GM19035 (cell line): ENCODE measurements at regions not wholly inside any gene's neighbourhood (a gene's known extent, or its start where the extent isn't known, plus 50 kb on each side); places are given as distances from the start of the nearest gene placed in this dataset.

ENCODE experiments used
- ATAC-seq: cut with Tn5 transposase; IDR thresholded peaks from one replicate; pipeline ENCODE4 v1.9.1; 2021; ENCODE audit not compliant: unreplicated experiment

DNA sequence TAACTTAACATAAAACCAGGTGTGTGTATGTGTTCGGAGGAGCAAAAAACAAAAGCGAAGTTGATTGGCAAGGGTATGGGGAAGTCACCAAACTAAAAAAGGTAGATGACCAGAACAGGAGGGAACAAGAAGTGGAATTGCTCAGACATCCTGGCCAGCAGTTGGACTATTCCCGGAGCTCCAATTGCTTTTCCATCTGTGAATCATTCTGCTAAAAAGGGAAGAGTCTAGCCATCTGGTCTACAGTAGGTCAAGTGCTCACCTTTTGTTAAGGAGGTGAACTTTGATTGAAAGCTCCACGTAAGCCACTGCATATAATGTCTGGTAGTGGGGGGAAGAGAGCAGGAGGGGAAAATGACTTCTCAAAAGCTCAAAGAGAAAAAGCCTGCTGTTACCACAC, 50.0 kb upstream of the BET1 start:
- no peak for ATAC-seq

DNA sequence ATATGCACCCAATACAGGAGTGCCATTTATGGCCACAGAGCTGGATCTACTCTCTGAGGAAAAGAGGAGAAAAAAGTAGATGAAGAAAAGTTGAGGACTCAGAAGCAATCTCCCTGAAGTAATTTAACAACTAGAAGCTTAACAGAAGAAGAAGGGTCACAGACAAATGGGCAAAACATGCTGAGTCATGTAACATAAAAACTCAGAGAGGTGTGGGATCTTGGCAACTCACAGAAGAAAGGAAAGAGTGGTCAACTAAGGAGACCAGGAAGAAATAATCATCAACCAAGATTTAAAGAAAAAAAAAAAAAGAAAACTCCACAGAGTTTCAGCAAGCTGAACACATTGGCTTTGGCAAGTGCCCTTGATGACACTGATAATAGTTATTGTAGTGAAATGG, 51.8 kb upstream of the BET1 start:
- ATAC-seq = no peak

DNA sequence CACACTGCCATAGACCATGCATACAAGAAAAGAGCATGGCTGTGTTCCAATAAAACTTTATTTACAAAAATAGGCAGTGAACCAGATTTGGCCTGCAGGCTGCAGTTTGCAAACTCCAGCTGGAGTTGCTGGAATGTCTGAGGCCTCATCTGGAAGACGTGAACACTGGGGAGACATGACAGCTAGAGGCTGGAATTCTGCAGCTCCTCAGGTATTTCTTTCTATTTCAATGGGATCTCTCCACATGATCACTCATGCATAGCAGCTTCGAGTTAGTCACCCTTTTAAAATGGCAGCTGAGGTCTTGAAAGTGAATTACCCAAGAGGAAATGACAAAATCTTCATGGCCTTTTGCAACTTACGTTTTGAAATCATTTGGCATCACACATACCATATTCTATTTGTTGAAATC, 52.6 kb upstream of the BET1 start:
- no peak for ATAC-seq

DNA sequence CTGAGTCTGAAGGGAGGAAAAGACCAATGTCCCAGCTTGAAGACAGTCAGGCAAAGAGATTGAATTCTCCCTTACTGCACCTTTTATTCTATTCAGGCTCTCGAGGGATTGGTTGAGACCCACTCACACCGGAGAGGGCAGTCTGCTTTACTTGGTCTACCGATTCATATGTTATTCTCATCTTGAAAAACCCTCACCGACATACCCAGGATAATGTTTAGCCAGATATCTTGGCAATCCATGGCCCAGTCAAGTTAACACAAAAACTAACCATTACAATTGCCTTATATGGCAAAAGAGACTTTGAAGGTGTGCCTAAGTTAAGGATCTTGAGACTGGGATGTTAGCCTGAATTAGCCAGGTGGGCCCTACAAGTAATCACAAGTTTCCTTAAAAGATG, 53.8 kb upstream of the BET1 start:
- ATAC-seq = no peak

DNA sequence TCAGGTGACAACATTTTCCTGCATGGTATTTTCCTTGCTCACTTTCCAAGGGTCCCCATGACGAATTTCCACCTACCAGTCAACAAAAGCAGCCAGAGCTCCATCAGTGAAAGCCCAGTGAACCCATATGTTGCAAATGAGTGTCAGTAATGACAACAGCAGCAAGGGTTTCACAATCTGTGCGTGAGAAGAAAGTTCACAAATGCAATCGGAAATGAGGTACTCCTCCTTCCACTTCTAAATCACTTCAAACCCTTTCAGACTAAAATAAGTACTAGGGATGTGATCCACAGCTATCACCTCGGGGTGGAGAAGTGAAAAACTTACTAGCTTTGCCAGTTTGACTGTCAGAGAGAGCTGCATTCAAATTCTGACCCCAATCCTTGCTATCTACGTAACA, 55.6 kb upstream of the BET1 start:
- no peak for ATAC-seq

DNA sequence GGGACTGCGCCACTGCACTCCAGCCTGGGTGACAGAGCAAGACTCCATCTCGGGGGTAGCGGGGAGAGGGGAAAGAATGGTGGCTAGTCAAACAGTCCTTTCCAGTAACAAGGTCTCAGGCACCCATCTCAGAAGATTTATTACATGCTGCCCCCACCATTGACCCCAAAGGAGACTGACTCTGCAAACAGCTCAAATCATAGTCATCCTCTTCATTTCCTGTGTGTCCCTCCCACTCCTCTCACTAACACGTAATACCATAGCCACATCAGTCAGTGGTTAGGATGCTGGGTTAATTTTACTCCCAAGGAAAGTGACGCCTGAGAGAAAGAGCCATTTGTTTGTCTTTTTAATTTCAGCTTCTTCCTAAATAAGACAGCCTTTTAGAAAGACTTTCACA, 56.6 kb upstream of the BET1 start:
- ATAC-seq = no peak

DNA sequence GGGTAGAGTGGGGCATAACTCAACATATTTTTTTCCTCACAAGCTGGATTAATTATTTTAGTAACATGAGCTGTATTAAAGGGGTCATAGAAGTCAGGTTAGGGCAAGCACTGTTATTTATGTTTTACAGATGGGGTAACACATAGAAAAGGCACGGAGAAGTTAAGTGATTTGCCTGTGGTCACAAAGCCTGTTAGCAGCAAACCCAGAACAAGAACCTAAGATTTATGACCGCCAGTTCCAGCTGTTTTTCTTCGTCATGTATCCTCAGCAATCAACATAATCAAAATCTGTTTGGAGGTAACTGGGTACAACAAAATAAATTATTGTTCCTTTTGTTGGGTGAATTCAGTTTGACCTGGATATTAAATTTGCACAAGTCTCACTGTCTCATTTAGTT, 57.2 kb upstream of the BET1 start:
- ATAC-seq = no peak

DNA sequence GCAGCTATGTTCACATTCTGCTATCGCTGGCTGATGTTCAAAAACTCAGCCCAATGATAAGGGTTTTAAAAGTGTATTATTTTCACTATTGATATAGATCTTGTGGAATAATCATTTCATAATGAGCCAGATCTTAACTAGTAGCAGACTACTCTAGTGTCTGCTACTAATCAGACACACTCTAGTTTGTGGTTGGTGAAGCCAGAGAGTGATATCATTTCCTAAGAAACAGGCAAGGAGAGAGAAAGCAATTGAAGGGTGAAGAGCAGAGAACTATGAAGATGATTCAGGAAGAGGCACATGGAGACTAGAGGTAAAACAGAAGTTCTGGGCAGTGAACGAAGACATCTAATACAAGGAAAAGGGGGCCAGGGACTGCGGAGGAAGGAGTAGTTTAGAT, 58.2 kb upstream of the BET1 start:
- no peak for ATAC-seq

DNA sequence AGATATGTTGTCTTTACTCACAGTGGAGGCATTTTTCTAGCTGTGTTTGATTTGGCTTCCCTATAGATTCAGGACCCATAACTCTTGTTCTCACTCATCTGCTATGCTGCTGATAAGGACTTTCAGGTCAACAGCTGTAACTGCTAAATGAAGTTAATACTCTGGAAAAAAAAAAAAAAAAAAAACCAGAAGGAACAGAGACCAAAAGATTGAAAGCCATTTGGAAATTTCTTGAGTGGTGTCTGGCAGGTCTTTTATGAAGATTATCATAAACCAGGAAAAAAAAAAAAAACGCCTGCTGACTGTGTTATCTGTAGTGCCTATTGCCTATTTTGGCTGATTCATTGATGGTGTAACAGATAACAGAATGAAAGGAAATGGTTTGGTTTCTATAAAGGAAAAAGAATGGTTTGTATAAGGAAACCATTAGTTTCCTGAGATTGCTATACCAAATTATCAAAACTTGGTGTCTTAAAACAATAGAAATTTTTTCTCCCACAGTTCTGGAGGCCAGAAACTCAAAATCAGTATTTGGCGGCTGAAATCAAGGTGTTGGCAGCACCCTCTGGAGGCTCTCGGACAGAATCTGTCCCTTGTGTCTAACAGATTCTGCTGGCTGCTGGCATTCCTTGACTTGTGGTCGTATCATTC, 60.5 kb upstream of the BET1 start:
- ATAC-seq = no peak

DNA sequence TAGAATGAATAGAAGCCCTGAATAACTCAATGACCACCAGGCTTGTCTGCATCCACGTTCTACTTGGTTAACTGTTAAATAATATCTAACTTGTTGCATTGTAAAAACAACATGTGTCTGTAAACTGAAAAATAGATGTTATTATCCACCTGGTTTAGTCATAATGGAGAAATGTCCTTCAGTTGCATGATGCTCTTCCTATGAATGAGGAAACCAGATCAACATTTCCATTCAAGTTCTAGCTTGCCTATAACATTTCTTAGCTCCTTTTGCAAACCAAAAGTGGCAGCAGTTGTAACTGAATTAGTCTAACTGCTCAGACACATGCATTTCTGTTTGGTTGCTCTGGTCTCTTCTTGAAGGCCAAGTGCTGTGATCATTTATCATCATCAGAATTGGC, 62.9 kb upstream of the BET1 start:
- ATAC-seq = no peak

DNA sequence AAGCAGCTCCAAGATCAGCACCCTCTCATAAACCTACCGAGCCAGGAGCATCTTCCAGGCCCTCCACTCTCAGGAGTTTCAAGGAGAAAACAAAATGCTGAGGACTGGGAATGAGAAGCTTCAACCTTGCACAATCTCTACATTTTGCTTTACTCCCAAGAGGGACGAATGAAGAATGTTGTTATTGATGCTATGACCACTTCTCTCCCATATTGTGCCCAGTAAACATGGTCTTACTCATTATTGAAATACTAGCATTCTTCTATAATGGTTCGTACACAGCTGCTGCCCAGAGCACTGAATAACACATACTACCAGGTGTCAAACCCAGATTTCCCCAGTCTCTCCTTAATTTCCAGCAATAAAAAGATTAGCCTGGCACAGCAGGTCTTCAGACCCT, 63.4 kb upstream of the BET1 start:
- ATAC-seq = no peak

DNA sequence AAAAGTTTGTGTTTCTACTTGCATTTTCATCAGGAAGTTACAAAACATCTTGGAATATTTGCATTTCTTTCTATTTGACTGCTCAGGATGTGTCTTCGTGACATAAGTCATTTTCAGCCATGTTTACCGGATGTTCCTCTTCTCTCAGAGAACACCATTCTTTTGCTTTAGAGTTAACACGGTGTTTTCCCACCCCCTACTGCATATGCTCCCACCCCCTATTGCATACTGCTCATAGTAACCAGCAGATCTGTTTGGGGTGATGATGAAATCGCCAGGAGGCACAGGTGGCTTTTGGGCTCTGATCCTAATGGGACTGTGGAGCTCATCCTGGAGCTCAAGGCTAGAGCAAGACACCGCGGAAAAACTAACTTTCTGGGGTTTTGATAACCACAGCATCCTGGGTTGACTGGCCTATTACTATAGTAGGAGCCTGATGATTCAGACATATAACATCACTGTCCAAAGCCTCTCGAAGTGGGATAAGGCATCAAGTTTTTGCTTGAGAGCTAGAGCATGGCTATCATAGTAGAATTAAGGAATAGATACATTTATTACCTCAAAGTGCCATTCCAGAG, 65.1 kb upstream of the BET1 start:
- ATAC-seq = peak; percentile 65

DNA sequence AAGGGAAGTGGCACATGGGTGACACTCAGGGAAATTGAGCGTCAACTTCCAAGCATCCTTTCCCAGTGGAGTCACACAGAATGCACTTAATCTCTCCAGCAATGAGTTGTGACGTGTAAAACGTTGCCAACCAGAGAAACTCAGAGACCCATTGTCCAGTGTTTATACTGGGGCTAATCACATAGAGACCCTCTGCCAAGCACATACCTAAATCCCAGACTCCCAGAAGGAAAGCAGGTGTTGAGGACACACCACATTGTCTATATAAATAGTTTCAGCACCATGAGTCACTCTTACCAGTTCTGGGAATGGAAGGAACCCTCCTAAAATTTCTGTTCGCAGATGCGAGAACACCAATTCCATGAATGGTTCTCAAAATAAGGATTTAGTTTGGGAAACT, 76.4 kb upstream of the BET1 start:
- ATAC-seq = no peak

DNA sequence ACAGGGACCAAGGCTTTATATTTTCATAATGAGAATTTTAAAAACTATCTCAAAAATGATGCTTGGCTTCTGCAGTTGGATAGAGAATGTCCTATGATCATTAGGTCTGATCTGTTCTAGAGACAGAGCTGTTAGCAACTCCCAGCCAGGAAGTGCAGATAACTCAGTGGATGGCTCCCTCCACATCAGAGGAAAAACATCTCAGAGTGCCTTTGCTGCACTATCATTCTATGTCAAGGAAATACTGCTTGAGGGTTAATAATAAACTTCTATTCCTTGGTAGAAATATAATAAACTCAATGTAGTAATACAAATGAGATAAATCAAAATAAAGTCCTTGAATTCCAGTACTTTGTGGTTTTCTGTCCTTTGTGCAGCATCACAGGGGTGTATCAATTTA, 78.0 kb upstream of the BET1 start:
- no peak for ATAC-seq

DNA sequence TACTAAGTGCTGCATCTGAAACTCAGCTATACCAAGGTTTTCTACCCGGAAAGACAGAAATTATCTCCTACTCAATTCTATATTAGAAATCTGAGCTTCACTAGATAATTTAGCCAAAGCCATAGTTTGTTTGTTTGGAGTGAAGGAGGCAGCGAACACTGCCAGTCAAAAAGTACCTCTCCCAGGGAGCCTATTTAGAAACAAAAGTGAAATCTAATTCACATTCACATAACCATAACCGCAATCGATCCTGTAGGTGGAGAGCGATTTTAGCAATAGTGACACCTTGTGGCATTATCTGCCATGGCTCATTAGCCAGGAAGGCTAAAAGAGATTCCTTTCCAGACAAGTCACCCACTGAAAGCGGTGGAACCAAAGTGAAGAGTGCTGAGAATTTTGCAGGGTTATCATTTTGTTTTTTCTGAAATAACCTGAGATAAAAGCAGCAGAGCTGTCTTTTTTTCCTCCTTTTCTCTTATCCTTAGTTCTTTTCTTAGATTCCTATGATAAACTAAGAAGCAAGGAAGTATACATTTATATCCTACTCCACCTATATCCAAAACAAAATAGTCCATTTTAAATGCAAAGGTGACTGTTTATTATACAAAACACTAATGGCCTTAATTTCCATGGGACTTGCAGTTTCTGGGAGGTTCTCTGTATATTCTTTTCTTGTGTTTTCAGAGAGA, 83.7 kb upstream of the BET1 start:
- peak; percentile 99 for ATAC-seq

DNA sequence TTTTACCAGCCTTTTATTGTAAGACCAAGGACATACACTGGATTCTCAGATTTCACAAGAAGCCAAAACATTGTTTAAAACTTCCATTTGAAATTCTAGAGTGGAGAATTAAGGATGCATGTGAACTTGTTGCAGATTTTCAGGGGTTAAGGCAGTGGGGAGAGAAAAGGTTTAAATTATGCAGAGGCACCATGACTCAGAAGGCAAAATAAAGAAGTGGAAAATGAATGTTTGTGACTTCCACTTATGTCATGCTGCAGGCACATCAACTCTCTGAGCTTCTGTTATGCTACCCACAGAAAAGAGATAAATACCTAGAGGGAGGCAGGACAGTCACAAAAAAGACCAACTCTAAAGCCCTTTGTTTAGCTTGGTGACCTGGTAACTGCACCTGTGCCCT, 84.4 kb upstream of the BET1 start:
- no peak for ATAC-seq

DNA sequence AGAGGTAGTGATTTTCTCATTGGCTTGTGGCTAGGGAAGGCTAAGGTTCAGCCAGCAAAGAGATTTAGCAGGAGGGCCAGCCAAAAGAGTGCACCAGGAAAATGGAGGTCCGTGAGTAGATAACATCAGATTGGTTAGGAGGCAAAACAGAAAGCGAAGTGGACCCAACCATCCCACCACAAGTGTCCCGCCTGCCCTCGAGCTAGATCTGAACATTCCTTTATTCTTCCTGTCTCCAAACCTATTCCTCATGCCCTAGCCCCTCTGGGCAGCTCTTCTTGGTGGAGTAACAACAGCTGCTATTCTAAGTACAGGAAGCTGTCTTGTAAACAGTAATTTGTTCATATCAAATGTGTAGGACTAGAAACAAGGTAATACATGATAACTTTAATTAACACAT, 85.7 kb upstream of the BET1 start:
- no peak for ATAC-seq

DNA sequence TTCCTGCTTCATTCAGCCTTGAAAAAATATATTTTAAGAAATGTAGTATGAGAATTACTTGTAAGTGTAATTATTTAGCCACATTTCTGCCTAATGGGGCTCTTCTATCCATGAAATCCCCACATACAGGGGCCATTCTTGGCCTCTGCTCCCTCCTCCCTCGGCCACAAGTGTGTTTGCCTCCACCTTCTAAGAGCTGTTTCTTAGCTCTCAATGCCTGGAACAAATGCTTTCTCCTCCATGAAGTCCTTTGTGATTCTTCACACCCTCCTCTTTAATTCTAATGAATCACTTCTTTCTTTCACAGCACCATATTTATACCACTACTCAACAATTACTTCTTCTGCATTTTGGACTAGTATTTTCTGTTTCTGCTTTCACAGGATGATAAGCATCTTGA, 88.8 kb upstream of the BET1 start:
- ATAC-seq = no peak

DNA sequence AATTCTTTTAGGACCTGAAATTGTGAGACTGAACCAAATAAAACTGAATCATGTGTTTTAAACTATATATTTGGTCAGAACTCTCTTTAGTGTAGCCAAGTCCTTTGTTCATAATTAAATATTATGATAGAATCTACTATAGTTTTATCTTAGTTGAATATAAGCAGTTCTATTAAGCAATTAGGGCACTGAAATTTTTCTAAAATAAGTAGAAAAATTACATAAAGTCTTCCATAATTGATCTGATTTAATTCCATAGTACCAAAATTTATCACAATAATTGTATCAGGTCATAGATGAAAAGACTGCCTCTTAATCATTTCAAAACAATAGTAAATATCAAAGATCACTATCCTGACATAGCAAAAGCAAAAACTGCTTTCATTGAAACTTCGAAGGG, 90.1 kb upstream of the BET1 start:
- no peak for ATAC-seq

DNA sequence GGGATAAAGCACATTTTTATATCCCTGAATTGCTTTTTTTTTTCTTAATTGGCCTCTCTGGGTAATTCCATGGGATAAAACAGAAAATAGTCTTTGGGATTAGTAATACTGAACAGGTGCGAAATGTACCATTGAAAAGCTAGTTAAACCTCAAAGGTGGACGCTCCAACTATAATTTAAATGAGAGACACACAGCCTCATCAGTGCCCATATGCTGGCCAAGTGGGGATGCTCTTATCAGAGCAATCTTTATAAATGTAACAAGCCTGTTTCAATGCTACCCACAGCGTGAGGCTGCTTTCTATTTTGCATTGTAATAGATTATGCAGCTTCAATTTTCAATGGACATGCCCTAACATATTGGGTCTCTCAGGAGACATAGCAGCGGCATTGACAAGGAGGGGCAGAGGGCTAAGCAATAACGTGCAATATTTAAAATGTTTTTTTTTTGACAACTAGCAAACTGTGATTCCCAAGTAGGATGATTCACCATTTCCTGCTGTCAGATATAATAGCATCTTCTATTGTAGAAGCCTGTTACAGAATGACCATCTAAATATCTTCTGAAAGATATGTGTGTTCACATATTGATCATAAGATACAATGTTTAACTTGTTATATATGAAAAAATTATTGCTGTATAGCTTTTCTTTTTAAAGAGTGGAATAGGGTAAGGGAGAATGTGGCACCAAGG, 91.3 kb upstream of the BET1 start:
- no peak for ATAC-seq

DNA sequence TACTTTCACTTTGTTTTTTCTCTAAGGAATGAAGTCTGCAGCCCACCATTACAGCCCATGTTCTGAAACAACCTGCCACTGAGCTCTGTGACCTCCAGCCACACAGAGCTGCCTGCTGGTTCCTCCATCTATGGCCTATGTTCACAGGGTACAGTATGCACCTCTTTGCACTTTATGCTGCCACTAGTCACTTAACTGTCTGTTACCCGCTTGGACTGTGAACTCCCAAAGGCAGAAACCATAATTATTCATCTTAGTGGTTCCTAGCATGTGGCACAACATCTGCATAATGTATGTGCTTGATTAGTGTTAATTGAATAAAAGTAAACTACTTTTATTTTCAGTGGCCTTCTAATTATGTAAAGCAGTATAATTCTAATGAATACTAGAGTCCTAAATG, 95.5 kb upstream of the BET1 start:
- ATAC-seq = no peak

DNA sequence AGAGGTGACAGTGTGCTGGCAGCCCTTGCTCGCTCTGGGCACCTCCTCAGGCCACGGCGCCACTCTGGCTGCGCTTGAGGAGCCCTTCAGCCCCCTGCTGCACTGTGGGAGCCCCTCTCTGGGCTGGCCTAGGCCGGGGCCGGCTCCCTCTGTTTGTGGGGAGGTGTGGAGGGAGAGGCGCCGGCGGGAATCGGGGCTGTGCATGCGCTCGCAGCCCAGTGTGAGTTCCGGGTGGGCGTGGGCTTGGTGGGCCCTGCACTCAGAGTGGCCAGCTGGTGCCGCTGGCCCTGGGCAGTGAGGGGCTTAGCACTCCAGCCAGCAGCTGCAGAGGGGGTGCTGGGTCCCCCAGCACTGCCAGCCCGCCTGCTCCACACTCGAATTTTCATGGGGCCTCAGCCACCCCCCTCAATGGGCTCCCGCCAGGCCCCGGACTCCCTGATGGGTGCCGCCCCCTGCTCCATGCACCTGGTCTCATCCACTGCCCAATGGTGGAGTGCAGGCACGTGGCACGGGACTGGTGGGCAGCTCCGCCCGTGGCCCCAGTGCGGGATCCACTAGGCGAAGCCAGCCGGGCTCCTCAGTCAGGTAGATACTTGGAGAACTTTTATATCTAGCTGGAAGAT, 96.7 kb upstream of the BET1 start:
- no peak for ATAC-seq
